H1 (cell line): ENCODE measurements at regions not wholly inside any gene's neighbourhood (a gene's known extent, or its start where the extent isn't known, plus 50 kb on each side); places are given as distances from the start of the nearest gene placed in this dataset.

Experiments used
- CTCF ChIA-PET: fragments of 300-600 bp; sonication (Branson Sonifier 250); formaldehyde crosslinking; loops from one replicate; lab custom pipeline; 2021; ENCODE audit not compliant: partially characterized antibody; lab: Charles Lee
- POLR2A ChIA-PET: fragments of 300-600 bp; sonication (Branson Sonifier 250); formaldehyde crosslinking; loops from one replicate; lab custom pipeline; 2021; ENCODE audit warnings: inconsistent platforms; ENCODE audit not compliant: partially characterized antibody; lab: Charles Lee
- DNase-seq, 2 experiments: peaks; one replicate each; pipeline versions ENCODE4 v3.0.0 to v3.0.0-alpha.2; 2010 to 2022; ENCODE audit warnings: low spot score in 2 of 2, low read depth in 1 of 2, mixed read lengths in 1 of 2
- FAIRE-seq: peaks from 2 replicates; lab custom pipeline; 2011; peaks lifted over from hg19 to GRCh38; lab: Jason Lieb, UNC
- H2AFZ ChIP-seq: 2 replicates; pipeline ENCODE4 v1.8.1; 2012; ENCODE audit warnings: low read length, inconsistent platforms
- H2AK5ac ChIP-seq: 2 replicates; pipeline ENCODE4 v1.6.1; 2013; ENCODE audit warnings: low read depth, low read length
- H2BK120ac ChIP-seq: replicated peaks from 2 replicates; pipeline ENCODE3; 2013; ENCODE audit warnings: low read depth, low read length, inconsistent platforms
- H2BK12ac ChIP-seq: 2 replicates; pipeline ENCODE4 v1.6.1; 2013; ENCODE audit warnings: low read depth, low read length
- H2BK15ac ChIP-seq: 2 replicates; pipeline ENCODE4 v1.6.1; 2013; ENCODE audit warnings: low read length
- H2BK20ac ChIP-seq: 2 replicates; pipeline ENCODE4 v1.6.1; 2013; ENCODE audit warnings: low read length
- H2BK5ac ChIP-seq: 2 replicates; pipeline ENCODE4 v1.6.1; 2013; ENCODE audit warnings: low read depth, low read length
- H3K14ac ChIP-seq: 2 replicates; pipeline ENCODE4 v1.6.1; 2013; ENCODE audit warnings: inconsistent platforms; ENCODE audit not compliant: insufficient read length
- H3K18ac ChIP-seq: 2 replicates; pipeline ENCODE4 v1.6.1; 2013; ENCODE audit warnings: low read length; ENCODE audit errors: extremely low read depth
- H3K23ac ChIP-seq: 2 replicates; pipeline ENCODE4 v1.6.1; 2013; ENCODE audit warnings: inconsistent platforms; ENCODE audit not compliant: insufficient read length
- H3K23me2 ChIP-seq: 2 replicates; pipeline ENCODE4 v1.6.1; 2013; ENCODE audit warnings: low read depth, low read length
- H3K27ac ChIP-seq: 2 replicates; pipeline ENCODE4 v1.6.1; 2011; ENCODE audit warnings: low read depth, low read length, inconsistent platforms
- H3K27me3 ChIP-seq, 4 experiments: replicated peaks in 1 of 4; 1 replicate in 1 of 4; 2 replicates in 3 of 4; pipeline versions ENCODE4 v1.6.1 to v1.8.1; 2011 to 2013; ENCODE audit warnings: low read length in 3 of 4, mild to moderate bottlenecking in 3 of 4, inconsistent platforms in 2 of 4, mixed read lengths in 2 of 4, moderate library complexity in 1 of 4; ENCODE audit not compliant: control insufficient read depth in 3 of 4, insufficient read depth in 3 of 4; ENCODE audit errors: extremely low read depth in 1 of 4
- H3K36me3 ChIP-seq, 4 experiments: 2 replicates each; pipeline versions ENCODE4 v1.6.1 to v1.8.1; 2011 to 2013; ENCODE audit warnings: mild to moderate bottlenecking in 4 of 4, low read length in 3 of 4, moderate library complexity in 2 of 4, control low read depth in 1 of 4, inconsistent platforms in 1 of 4; ENCODE audit not compliant: insufficient read depth in 4 of 4, control insufficient read depth in 2 of 4
- H3K4ac ChIP-seq: replicated peaks from 2 replicates; pipeline ENCODE3; 2013; ENCODE audit warnings: low read length, low read depth, mixed read lengths, inconsistent platforms; ENCODE audit not compliant: insufficient read length
- H3K4me1 ChIP-seq, 4 experiments: replicated peaks in 1 of 4; 1 replicate in 1 of 4; 2 replicates in 3 of 4; pipeline versions ENCODE4 v1.6.1 to v1.8.1; 2011 to 2013; ENCODE audit warnings: low read length in 3 of 4, inconsistent platforms in 2 of 4, mixed read lengths in 1 of 4; ENCODE audit not compliant: insufficient read depth in 4 of 4, control insufficient read depth in 3 of 4
- H3K4me2 ChIP-seq, 2 experiments: 2 replicates each; pipeline versions ENCODE4 v1.6.1 to v1.8.1; 2011 to 2013; ENCODE audit warnings: low read depth in 2 of 2, low read length in 2 of 2, control low read depth in 1 of 2, inconsistent platforms in 1 of 2, mild to moderate bottlenecking in 1 of 2; ENCODE audit not compliant: insufficient read depth in 1 of 2
- H3K4me3 ChIP-seq, 4 experiments: fragments of 200-600, 300-600 bp in 1 of 4; sonication (generic), shearing (Covaris generic), sonication (Bioruptor Twin) in 1 of 4; 2 replicates each; pipeline versions ENCODE4 v1.5.1 to v1.8.1; 2011 to 2016; ENCODE audit warnings: low read length in 4 of 4, low read depth in 3 of 4, control low read depth in 2 of 4, inconsistent platforms in 2 of 4, mild to moderate bottlenecking in 2 of 4, mixed read lengths in 1 of 4, moderate library complexity in 1 of 4; ENCODE audit not compliant: insufficient read depth in 2 of 4; ENCODE audit errors: extremely low read depth in 1 of 4
- H3K56ac ChIP-seq: replicated peaks from 2 replicates; pipeline ENCODE3; 2013; ENCODE audit warnings: low read depth, mild to moderate bottlenecking, mixed read lengths, low read length, inconsistent platforms; ENCODE audit not compliant: insufficient read length
- H3K79me1 ChIP-seq: 2 replicates; pipeline ENCODE4 v1.6.1; 2013; ENCODE audit warnings: low read depth, low read length, control low read depth
- H3K79me2 ChIP-seq, 2 experiments: 2 replicates each; pipeline versions ENCODE4 v1.6.1 to v1.8.1; 2012 to 2013; ENCODE audit warnings: low read length in 2 of 2, mild to moderate bottlenecking in 2 of 2, inconsistent platforms in 1 of 2; ENCODE audit not compliant: insufficient read depth in 2 of 2, control insufficient read depth in 1 of 2
- H3K9ac ChIP-seq, 4 experiments: replicated peaks in 1 of 4; 1 replicate in 1 of 4; 2 replicates in 3 of 4; pipeline versions ENCODE4 v1.6.1 to v1.8.1; 2011 to 2013; ENCODE audit warnings: low read depth in 3 of 4, low read length in 3 of 4, control low read depth in 2 of 4, mild to moderate bottlenecking in 2 of 4, moderate library complexity in 2 of 4, inconsistent platforms in 1 of 4; ENCODE audit errors: extremely low read depth in 1 of 4
- H3K9me3 ChIP-seq, 2 experiments: 2 replicates each; pipeline versions ENCODE4 v1.6.1 to v1.8.1; 2012 to 2013; ENCODE audit warnings: mild to moderate bottlenecking in 2 of 2, moderate library complexity in 2 of 2, control low read depth in 1 of 2, inconsistent platforms in 1 of 2, low read depth in 1 of 2, low read length in 1 of 2, mixed read lengths in 1 of 2; ENCODE audit not compliant: insufficient read depth in 2 of 2
- H4K20me1 ChIP-seq, 2 experiments: replicated peaks in 1 of 2; 2 replicates each; pipeline versions ENCODE3 to v1.8.1; 2011 to 2013; ENCODE audit warnings: inconsistent platforms in 2 of 2, low read length in 2 of 2, mild to moderate bottlenecking in 1 of 2; ENCODE audit not compliant: insufficient read depth in 2 of 2, control insufficient read depth in 1 of 2
- H4K5ac ChIP-seq: 2 replicates; pipeline ENCODE4 v1.6.1; 2013; ENCODE audit warnings: low read length, low read depth, mixed read lengths, inconsistent platforms; ENCODE audit not compliant: insufficient read length
- H4K8ac ChIP-seq: 2 replicates; pipeline ENCODE4 v1.8.0; 2013; ENCODE audit warnings: mild to moderate bottlenecking, moderate library complexity, low read length, inconsistent platforms; ENCODE audit not compliant: insufficient read depth; ENCODE audit errors: extremely low read depth
- H4K91ac ChIP-seq: replicated peaks from 2 replicates; pipeline ENCODE3; 2013; ENCODE audit warnings: low read length, mixed read lengths, inconsistent platforms; ENCODE audit not compliant: insufficient read length
- KDM1A ChIP-seq: fragments of 200-600, 300-600 bp; sonication (generic); IDR thresholded peaks from 2 replicates; pipeline ENCODE4 v1.7.1; 2016; ENCODE audit warnings: mild to moderate bottlenecking, low read length, borderline replicate concordance
- NRF1 ChIP-seq: IDR thresholded peaks from 2 replicates; pipeline ENCODE4 v1.6.1; 2011; ENCODE audit warnings: mild to moderate bottlenecking, low read depth, low read length, improper control_type of control experiment
- POLR2A ChIP-seq, 2 experiments: IDR thresholded peaks; 1 replicate in 1 of 2; 2 replicates in 1 of 2; pipeline ENCODE4 v1.6.1; 2011; ENCODE audit warnings: low read depth in 2 of 2, low read length in 2 of 2, mild to moderate bottlenecking in 2 of 2; ENCODE audit errors: control extremely low read depth in 1 of 2
- SAP30 ChIP-seq: fragments of 300-600 bp; sonication (generic); IDR thresholded peaks from 2 replicates; pipeline ENCODE4 v1.7.1; 2012; ENCODE audit warnings: low read length, moderate library complexity, mild to moderate bottlenecking, inconsistent platforms; ENCODE audit not compliant: insufficient read depth, insufficient replicate concordance
- TCF12 ChIP-seq: IDR thresholded peaks from 2 replicates; pipeline ENCODE4 v1.6.1; 2011; ENCODE audit warnings: low read depth, mild to moderate bottlenecking, low read length
- WGBS, 2 experiments: shearing (Covaris generic) in 1 of 2; methylation state at CpG; one replicate each; pipeline versions ENCODE4 v1.1.6 to v1.1.7; 2013 to 2015; ENCODE audit warnings: low lambda C conversion rate in 2 of 2, mixed read lengths in 2 of 2, inconsistent platforms in 1 of 2, low coverage in 1 of 2, missing lambda C conversion rate in 1 of 2; ENCODE audit not compliant: insufficient replicate concordance in 2 of 2, insufficient coverage in 1 of 2, insufficient read length in 1 of 2; ENCODE audit errors: extremely low coverage in 1 of 2, missing lambda C conversion rate in 1 of 2; 5-methylcytosine and 5-hydroxymethylcytosine counted together

GRCh38 chr10:120349069-120349468, 108.0 kb upstream of the PLPP4 start:
- H4K5ac ChIP-seq: no peak overlapping the region
- no peak overlapping the region for H3K18ac ChIP-seq
- FAIRE-seq: no peak
- no peak overlapping the region for H3K23ac ChIP-seq
- POLR2A ChIA-PET: no interaction called here
- no peak overlapping the region for H2BK12ac ChIP-seq
- H3K14ac ChIP-seq: no peak overlapping the region
- H3K9me3 ChIP-seq: no peaks in the 10 kb centered on the region
- no peaks in the 10 kb centered on the region for H3K36me3 ChIP-seq
- TF ChIP-seq SAP30 (no peak), TCF12 (no peak), NRF1 (no peak), KDM1A (no peak), POLR2A (IDR thresholded peaks at IDR 0.05; ENCODE audit: control extremely low read depth in 1 of 2, low read depth in 2 of 2, low read length in 2 of 2) (no peak)
- TF ChIP-seq, all 59 proteins: peak for 0
- no peak overlapping the region for H2AFZ ChIP-seq
- no peak overlapping the region for H2BK120ac ChIP-seq
- H3K4me1 ChIP-seq: no peaks in the 10 kb centered on the region
- H3K27ac ChIP-seq: no peak overlapping the region
- no peaks in the 10 kb centered on the region for H3K23me2 ChIP-seq
- 100% methylated on average over 3 of the region's 3 CpGs; no CpG with 5 or more reads in 1 of the 2 experiments for WGBS, 2 experiments
- CTCF ChIA-PET: interaction anchor here (1.0 kb wide), 1 partner anchor 127 kb away, joined by 4 read pairs; no protein-coding TSS in a partner anchor
- DNase-seq: no peak
- no peak overlapping the region for H2AK5ac ChIP-seq
- no peak overlapping the region for H2BK5ac ChIP-seq
- H3K79me1 ChIP-seq: no peaks in the 10 kb centered on the region
- no peak overlapping the region for H3K4ac ChIP-seq
- no peak overlapping the region for H2BK20ac ChIP-seq
- H3K56ac ChIP-seq: no peak overlapping the region
- no peaks in the 10 kb centered on the region for H3K79me2 ChIP-seq
- H3K4me3 ChIP-seq: no peak overlapping the region
- H3K27me3 ChIP-seq: no peaks in the 10 kb centered on the region
- H3K4me2 ChIP-seq: no peak overlapping the region
- H3K9ac ChIP-seq: no peak overlapping the region
- no peak overlapping the region for H4K91ac ChIP-seq
- no peak overlapping the region for H4K8ac ChIP-seq
- no peak overlapping the region for H2BK15ac ChIP-seq
- no peaks in the 10 kb centered on the region for H4K20me1 ChIP-seq
